Neural progenitor cell (in vitro differentiated cells): ENCODE measurements at regions not wholly inside any gene's neighbourhood (a gene's known extent, or its start where the extent isn't known, plus 50 kb on each side); places are given as distances from the start of the nearest gene placed in this dataset.

ENCODE experiments used
- EZH2 ChIP-seq: fragments of 200-600 bp; sonication (generic); IDR thresholded peaks from 2 replicates; pipeline ENCODE4 v1.6.1; 2017; ENCODE audit warnings: antibody characterized with exemption, mild to moderate bottlenecking, moderate library complexity
- EZH2phosphoT487 ChIP-seq: fragments of 200-600 bp; sonication (generic); IDR thresholded peaks from 2 replicates; pipeline ENCODE4 v1.6.1; 2017; ENCODE audit warnings: antibody characterized with exemption
- TF ChIP-seq, protein P1 (sequence below): fragments of 200-600 bp; sonication (generic); IDR thresholded peaks from 2 replicates; pipeline ENCODE4 v1.5.1; 2017; ENCODE audit warnings: antibody characterized with exemption, mild to moderate bottlenecking

DNA sequence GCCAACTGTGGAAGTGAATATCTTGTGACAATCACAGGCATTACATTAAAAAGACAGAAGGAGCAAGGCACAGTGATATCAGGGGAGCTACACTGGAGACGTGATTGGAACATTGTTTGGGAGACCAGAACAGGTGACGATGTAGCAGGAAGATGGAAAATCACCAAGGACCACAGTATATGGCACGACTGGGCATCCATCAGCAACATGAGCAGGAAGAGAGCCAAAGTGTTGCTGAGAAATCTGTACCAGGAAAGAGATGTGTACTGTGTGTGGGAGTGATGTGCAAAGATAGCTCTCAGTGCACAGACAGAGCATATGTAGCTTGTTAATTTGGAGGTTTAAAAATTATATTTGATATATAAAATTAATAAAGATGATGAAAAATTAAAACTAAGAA lies 790.6 kb upstream of the ADGRL2 start:
- TF ChIP-seq, protein P1, sequence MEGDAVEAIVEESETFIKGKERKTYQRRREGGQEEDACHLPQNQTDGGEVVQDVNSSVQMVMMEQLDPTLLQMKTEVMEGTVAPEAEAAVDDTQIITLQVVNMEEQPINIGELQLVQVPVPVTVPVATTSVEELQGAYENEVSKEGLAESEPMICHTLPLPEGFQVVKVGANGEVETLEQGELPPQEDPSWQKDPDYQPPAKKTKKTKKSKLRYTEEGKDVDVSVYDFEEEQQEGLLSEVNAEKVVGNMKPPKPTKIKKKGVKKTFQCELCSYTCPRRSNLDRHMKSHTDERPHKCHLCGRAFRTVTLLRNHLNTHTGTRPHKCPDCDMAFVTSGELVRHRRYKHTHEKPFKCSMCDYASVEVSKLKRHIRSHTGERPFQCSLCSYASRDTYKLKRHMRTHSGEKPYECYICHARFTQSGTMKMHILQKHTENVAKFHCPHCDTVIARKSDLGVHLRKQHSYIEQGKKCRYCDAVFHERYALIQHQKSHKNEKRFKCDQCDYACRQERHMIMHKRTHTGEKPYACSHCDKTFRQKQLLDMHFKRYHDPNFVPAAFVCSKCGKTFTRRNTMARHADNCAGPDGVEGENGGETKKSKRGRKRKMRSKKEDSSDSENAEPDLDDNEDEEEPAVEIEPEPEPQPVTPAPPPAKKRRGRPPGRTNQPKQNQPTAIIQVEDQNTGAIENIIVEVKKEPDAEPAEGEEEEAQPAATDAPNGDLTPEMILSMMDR = no peak
- no peak for TF ChIP-seq EZH2
- no peak for TF ChIP-seq EZH2phosphoT487
